ACHN (cell line): ENCODE measurements at regions not wholly inside any gene's neighbourhood (a gene's known extent, or its start where the extent isn't known, plus 50 kb on each side); places are given as distances from the start of the nearest gene placed in this dataset.
"Not testable (repeated sequence)": the region's sequence is repeated elsewhere in the genome, so short reads cannot be mapped to it uniquely, and the experiment has no call there.

Experiments used
- DNase-seq: peaks from one replicate; pipeline ENCODE4 v3.0.0-alpha.2; 2015
- in situ Hi-C: cut with HindIII; loops from 2 replicates; pipeline ENCODE4 v1.10.0; 2017; ENCODE audit warnings: low sequenced_read_pairs, low pct_ligation_motif_present, low pct_unique_long_range_greater_than_20kb

DNA sequence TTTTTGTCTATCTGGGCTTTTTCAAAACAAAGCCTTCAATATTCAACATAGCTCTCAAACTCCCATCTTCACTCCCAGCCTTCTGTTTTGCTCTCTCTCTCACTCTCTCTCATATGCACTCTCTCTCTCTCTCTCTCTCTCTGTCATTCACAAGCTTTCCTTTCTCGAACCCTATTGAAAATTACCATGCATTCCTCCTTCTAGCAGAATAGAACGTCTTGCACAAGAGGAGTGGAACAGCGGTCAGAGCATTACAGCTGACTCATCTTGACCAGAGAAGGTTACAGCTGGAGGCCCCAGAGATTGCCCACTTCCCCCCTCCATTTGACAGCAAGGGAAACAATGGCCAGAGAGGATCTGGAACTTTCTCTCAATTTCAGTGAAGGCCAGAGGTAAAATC, 51.0 kb upstream of the LIFR start:
- in situ Hi-C loops, result no loop called here
- DNase-seq, result no peak

DNA sequence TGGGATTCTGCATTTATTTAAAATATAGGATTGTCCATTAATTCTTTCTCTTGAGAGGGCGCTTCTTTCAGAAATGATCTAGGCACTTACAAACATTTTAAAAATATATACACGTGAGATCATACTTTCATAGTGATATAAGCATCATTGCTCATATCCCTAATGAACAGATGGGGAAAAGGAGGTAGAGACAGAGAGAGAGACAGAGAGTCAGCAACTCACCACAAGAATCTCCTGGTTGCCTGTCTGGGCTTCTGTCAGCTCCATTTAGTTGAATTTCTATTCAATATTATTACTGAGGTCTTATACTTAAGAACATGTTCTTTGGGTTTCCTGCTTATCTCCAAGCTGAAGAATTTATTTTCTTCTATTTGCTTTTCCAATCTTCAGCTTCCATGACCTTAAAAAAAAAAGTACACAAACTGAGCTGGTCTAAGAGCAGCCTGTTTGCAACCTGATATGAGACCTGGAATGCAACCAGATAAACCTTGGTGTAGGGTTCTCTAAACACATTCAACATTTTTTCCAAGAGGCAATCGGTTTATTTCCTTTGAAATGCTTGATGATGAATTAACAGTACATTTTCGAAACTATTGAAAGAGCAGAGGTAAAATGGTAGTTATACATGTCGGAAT, 51.6 kb upstream of the LIFR start:
- in situ Hi-C loops, result no loop called here
- DNase-seq, result no peak

DNA sequence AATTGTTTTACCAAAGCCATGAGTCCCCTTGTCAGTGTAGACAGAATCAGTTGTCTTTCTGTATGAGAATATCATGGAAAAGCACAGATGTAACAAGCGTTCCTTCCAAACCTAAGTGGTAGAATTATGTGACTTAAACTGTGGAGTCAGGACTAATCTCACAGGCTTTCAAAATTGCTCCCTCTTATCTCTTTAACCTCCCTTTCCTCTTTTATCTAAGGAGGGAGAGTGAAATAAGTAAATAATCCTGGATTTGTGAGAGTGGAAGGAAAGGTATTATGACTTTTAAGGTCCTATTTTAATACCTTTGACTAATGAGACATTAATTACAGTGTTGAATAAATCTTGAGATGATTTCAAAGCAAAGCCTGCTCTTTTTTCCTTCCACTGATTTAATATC, 52.4 kb upstream of the LIFR start:
- in situ Hi-C loops, result no loop called here
- no peak for DNase-seq

DNA sequence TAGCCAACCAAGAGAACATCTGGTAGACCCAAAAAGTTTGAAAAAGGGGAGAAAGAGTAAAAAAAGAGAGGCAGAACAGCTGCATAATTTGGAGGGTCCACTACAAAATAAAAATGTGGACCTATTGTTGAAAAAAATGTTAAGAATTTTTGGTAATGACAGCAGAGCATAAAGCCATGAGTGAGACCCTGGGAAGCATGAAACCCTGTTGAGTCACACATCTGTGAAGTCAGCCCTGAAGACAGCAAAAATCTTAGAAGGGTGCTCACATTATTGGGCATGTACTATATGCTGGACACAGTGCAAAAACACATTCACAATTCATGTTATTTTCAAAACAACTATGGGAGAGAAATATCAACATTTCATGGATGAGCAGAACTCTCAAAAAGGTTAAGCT, 56.4 kb upstream of the LIFR start:
- DNase-seq, result no peak
- in situ Hi-C loops, result no loop called here

DNA sequence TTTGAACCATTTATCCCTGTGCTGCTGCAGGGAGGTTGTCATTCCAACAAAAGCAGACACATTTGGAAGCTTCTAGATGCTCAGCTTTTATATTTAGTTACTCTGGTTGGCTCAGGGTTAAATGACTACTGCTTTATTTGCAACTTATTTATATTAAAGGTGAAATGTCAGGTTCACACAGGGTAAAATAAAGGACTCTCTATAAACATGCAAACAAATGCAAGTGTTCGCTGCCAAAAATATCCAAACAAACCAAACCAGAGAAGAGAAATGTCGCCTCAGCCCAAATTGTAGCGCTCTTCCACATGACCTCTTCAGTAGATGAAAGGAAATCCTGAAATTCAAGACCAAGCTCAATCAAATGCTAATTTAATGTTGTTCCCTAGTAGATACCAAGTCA, 57.0 kb upstream of the LIFR start:
- no peak for DNase-seq
- in situ Hi-C loops, result no loop called here

DNA sequence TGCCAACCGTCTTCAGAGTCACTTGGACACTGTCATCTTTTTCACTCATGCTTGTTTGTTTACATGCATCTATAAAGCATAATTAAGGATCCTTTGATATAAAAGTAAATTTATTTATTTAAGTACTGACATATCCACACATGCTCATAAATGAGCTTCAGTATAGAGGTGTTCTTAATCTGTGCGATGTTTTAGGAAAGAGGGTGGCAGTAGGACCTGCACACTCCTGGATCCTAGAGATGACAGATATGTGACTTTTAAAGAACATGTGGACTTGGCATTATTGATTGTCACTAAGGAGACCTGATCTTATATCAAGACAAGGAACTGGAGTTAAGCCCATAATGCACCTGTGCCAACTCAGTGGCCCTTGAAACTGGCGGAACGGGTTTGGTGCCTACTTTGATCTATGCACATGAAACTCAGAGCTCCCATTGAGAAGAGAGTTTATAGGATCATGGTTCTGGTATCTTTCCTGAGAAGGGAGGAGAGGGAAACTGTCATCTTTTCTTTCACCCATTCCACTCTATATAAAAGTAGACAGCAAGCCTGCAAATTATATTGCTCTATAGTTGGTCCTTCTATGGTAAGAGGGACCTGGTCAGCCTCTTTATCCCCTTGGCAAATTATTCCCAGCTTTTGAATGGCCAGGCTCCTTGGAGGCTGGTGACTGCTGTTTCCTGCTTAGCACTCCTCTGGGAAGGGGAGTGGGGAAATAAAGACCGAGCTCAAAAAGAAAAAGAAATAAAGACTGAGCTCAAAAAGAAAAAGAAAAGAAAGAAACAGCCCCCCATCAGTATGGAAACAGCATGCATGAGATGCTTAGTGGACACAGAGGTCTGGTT, 57.8 kb upstream of the LIFR start:
- in situ Hi-C loops, result no loop called here

DNA sequence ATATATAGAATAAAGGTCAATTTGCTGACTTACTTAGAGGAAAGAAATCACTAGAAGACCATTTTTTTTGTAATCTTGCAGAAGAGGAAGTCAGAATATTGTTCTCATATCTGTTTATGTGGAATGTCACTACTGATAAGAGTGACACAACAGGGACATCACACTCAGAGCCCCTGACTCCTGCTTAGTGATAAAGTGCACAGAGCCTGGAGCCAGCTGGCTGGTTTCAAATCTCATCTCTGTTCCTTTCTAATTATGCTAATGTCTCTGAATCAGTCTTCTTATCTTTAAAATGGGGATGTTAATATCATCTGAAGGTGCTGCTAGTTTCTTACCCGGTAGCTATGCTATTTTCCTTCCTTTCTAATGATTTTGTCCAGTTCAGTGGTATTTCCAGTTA, 58.6 kb upstream of the LIFR start:
- in situ Hi-C loops, result no loop called here
- no peak for DNase-seq

More for the DNA sequence above, 57.8 kb upstream of the LIFR start:
- no peak for DNase-seq

DNA sequence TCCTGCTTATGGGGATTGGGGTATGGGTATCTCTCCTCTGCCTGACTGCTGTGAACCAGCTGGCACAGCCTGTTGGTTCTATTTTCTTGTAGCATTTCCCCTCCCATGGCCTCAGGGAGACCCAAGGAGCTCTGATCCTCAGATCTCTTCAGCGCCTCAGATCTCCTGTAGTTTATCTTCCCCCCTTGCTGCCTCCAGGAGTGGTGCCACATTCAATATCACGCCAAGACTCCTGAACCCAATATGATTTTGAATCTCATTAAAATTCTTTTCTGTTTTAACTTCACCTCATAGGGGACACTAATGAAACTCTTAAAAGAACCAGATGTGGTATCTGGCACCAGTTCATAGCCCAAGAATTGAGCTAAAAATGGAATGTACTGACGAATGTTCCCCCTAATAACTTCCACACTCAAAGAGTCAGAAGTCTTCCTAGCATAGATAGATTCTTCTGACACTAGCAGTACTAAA, 59.6 kb upstream of the LIFR start:
- no peak for DNase-seq
- in situ Hi-C loops, result no loop called here

DNA sequence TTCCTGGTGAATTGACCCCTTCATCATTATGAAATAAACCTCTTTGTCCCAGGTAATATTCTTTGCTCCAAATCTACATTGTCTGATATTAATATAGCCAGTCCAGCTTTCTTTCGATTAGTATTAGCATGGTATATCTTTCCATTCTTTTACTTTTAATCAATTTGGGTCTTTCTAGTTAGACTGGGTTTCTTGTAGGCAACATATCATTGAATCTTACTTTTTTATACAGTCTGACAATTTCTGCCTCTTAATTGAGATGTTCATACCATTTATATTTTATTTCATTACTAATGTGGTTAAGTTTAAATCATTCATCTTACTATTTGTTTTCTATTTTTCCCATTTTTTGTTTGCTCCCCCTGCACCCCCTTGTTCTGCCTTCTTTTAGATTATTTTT, 61.7 kb upstream of the LIFR start:
- DNase-seq, result no peak
- in situ Hi-C loops, result no loop called here

DNA sequence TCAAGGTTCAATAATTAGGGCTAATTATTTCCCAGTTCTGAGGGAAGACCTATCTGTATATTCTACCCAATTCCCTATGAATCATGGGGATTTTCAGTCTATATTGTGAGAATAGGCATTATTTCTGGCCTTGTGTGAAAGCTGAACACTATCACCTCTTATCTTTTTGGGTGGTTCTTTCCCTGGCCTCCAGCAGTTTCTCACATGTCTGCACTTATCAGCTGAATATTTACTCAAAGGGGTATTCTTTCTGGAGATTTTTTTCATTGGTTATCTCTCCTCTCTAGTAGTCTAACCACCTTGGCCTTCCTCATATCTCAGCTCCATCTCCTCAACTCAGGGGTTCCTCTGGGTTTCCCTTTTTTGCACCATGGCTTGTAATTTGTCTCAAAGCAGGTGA, 64.9 kb upstream of the LIFR start:
- no peak for DNase-seq
- in situ Hi-C loops, result no loop called here

DNA sequence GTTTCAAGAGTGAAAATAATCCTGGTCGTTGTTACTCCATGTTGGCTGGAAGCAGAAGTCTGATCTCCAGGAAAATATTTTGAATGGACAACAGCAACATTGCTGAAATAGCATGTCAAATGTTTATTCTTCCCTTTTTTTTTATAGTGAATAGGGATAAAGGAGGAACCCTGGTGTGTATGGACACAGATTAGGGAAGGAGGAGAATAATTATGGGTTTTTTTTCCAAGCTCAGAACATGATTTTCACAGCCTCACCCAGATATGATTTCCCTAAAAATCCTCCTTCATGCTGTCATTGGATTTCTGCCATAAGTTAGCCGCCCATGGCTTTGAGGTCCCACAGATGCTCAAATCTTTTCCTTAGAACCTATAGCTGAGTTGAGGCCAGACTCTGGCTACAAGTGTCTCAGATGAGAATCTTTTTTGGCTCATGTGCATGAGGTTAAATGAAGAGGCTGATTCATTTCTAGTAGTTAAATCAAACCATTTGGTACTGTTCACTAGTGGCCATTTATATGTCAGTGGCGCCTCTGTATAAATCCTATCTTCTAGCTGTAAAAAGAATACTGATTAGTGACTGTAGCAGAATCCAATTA, 65.5 kb upstream of the LIFR start:
- in situ Hi-C loops, result no loop called here
- no peak for DNase-seq

DNA sequence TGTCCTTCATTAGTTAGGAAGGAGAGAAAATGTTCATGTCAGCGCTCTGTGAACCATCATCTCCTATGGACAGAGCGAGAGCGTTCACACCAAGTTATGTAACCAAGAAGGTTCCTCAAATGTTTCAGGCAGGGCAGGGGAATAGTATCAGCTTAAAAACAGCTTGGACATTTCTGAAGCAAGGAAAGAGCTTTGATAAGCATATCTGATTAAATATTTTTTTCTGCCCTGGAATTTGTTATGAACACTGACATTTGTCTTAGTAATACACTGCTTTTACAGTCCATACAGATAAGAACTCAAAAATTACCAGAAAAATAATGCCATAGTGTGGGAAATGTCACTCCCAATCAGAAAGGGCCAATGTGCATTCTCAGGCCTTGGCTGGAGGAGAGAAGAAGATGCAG, 66.3 kb upstream of the LIFR start:
- no peak for DNase-seq
- in situ Hi-C loops, result no loop called here

DNA sequence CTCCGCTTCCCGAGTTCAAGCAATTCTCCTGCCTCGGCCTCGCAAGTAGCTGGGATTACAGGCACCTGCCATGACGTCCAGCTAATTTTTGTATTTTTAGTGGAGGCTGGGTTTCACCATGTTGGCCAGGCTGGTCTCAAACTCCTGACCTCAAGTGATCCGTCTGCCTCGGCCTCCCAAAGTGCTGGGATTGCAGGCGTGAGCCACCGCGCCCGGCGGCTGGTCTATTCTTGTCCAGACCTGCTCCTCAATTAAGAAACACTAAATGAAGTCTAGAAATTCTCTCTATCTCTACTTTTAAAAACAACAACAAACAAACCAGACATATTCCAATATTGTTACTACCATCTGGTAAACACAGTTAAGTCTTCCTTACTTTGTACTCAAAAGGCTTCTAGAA, 68.1 kb upstream of the LIFR start:
- in situ Hi-C loops, DNase-seq: not testable (repeated sequence)

DNA sequence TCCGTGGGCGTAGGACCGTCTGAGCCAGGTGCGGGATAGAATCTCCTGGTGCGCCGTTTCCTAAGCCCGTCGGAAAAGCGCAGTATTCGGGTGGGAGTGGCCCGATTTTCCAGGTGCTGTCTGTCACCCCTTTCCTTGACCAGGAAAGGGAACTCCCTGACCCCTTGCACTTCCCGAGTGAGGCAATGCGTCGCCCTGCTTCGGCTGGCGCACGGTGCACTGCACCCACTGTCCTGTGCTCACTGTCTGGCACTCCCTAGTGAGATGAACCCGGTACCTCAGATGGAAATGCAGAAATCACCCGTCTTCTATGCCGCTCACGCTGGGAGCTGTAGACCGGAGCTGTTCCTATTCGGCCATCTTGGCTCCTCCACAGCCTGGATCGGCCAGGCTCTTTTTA, 74.9 kb upstream of the LIFR start:
- in situ Hi-C loops, DNase-seq: not testable (repeated sequence)

DNA sequence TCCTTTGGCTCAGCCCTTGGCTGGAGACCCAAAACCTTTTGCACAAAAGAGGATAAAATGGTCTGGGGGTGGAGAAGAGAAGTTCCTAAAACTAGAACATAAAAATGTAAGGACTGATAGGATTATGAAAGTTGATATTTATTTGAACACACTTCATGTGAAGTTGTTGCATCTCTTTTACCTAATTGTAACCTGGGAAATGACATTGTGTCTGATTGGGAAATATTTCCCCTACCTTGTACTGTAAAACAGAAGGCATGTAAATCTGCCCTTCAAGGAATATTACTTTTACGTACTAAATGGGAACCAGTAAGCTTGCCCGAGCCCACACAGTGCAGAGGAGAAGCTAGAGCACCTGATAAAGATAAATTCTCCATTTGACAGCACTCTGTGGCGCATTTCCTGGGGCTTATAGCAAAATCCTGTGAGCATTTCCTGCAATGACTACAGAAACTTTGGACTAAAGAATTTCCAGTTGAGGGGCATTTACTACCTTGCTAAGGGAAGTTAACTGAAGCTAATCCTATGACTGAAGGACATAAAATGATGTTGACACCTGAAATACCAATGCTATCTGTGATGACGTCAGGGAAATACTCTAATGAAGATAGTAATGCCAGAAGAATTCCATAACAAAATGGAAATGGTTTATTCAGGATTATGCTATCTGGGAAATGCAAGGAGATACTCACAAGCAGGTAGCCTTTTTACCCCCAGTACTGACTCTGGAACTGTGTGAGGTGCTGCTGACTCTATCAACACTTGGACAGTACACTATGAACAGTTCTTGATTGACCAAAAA, 78.3 kb upstream of the LIFR start:
- DNase-seq, result no peak
- in situ Hi-C loops, result no loop called here

DNA sequence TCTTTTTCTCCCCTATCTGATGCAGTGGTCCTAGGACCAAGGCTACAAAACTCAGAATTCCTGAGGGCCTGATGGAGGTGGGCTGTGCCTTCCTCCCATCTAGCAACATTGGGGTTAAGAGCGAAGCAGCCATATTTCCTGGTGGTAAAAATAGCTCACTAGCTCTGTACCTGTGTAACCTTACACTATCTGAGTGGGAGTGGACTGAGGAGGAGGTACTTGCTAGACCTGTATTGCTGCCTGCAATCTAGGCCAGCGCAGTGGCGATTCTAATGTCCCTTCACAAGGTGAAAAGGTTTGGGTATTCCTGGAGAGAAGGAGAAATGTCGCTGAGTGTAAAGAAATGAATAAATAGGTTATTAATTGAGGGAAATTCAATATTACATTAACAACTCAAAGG, 80.2 kb upstream of the LIFR start:
- in situ Hi-C loops, result no loop called here
- DNase-seq, result no peak

DNA sequence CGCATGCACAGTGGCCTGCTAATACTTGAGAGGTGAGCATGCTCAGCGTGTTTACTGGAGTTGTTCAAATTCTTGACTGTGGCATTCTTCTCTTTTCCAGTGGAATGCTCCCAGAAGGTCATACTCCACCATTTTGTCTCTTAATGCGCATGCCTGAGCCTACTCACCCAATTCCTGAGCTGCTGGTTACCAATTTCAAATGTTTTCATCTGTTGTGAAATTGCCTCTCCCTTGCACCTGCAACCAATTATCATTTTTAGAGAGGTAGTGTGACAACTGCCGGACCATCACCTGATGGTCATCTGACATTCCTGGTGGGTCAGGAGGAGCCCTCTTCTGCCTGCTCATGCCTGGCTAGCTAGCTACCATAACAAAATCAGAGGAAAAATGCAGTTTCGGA, 82.2 kb upstream of the LIFR start:
- no peak for DNase-seq
- in situ Hi-C loops, result no loop called here

DNA sequence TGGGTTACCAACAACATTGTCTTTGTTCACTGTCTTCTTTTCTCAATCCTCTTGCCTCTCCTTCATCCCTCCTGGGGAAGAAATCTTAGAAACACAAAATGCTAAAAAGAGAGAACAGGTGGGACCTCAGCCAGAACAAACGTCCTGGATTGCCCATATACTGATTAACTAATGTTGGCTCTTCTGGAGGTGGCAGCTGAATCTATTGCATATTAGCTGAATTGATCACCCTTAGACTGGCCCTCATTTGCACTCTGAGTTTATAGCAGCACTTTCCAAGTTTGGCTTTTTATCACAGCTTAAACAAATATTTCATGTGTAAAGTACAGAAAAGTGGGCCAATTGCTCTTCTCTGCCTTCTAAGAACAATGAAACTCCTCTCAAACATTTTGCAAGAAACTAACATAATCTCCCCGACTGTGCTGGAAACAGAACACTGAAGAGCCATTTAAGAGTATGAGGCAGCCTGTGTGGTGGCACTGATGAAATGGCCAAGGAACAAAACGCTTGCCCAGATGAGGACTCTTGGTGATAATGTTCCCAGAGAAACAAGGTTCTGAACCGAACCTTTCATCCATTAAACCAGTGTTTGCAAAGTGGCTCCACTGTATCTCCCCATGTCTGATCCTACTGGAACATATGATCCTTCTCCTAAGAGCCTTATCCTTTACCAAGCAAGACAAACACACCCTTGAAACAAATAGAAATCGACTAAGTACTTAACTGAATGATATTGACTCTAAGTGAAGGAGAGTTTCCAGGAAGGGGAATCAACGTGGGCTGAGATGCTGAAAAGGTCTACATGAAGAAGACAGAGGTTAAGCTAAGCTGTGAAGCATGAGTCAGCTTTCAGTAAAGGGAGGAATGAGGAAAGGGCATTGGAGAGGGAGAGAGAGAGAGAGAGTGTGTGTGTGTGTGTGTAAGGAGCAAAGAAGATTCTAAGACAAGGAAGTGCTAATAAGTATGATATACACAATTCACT, 83.2 kb upstream of the LIFR start:
- in situ Hi-C loops, result no loop called here
- DNase-seq, result no peak
